HG03045 (cell line): ENCODE measurements at regions not wholly inside any gene's neighbourhood (a gene's known extent, or its start where the extent isn't known, plus 50 kb on each side); places are given as distances from the start of the nearest gene placed in this dataset.
"Not testable (repeated sequence)": the region's sequence is repeated elsewhere in the genome, so short reads cannot be mapped to it uniquely, and the experiment has no call there.

ENCODE experiments used
- ATAC-seq: cut with Tn5 transposase; IDR thresholded peaks from one replicate; pipeline ENCODE4 v1.9.1; 2021; ENCODE audit warnings: mild to moderate bottlenecking, moderate library complexity; ENCODE audit not compliant: unreplicated experiment

- no peak for ATAC-seq
Measured at GRCh38 chr2:2906091-2906490, 471.5 kb downstream of the EIPR1 start.

GRCh38 chr2:2904721-2905350 is 472.8 kb downstream of the EIPR1 start:
- ATAC-seq = no peak

- no peak for ATAC-seq
Measured at GRCh38 chr2:2902547-2903281, 474.9 kb downstream of the EIPR1 start.

- peak; percentile 80 for ATAC-seq
Measured at GRCh38 chr2:2901384-2902345, 476.0 kb downstream of the EIPR1 start.

GRCh38 chr2:2899826-2900225 is 477.8 kb downstream of the EIPR1 start:
- ATAC-seq = no peak

GRCh38 chr2:2898744-2899143 is 478.9 kb downstream of the EIPR1 start:
- no peak for ATAC-seq

- no peak for ATAC-seq
Measured at GRCh38 chr2:2896643-2897042, 481.0 kb downstream of the EIPR1 start.

- no peak for ATAC-seq
Measured at GRCh38 chr2:2896011-2896410, 481.6 kb downstream of the EIPR1 start.

- not testable (repeated sequence) for ATAC-seq
Measured at GRCh38 chr2:2894011-2894410, 483.6 kb downstream of the EIPR1 start.

- ATAC-seq = no peak
Measured at GRCh38 chr2:2892892-2893291, 484.7 kb downstream of the EIPR1 start.

GRCh38 chr2:2892378-2892777 is 485.2 kb downstream of the EIPR1 start:
- ATAC-seq = no peak

GRCh38 chr2:2890901-2891300 is 486.7 kb downstream of the EIPR1 start:
- no peak for ATAC-seq

GRCh38 chr2:2890246-2890645 is 487.4 kb downstream of the EIPR1 start:
- ATAC-seq = no peak

GRCh38 chr2:2889646-2890045 is 488.0 kb downstream of the EIPR1 start:
- no peak for ATAC-seq

- ATAC-seq = no peak
Measured at GRCh38 chr2:2889141-2889540, 488.5 kb downstream of the EIPR1 start.

GRCh38 chr2:2887772-2888387 is 489.7 kb downstream of the EIPR1 start:
- ATAC-seq = no peak

- no peak for ATAC-seq
Measured at GRCh38 chr2:2886922-2887321, 490.7 kb downstream of the EIPR1 start.

GRCh38 chr2:2881499-2881898 is 496.1 kb downstream of the EIPR1 start:
- ATAC-seq = no peak

- ATAC-seq = no peak
Measured at GRCh38 chr2:2880938-2881337, 496.7 kb downstream of the EIPR1 start.

GRCh38 chr2:2879781-2880180 is 497.8 kb downstream of the EIPR1 start:
- ATAC-seq = peak; percentile 83

- no peak for ATAC-seq
Measured at GRCh38 chr2:2879071-2879470, 498.5 kb downstream of the EIPR1 start.
